Activated CD4-positive, alpha-beta T cell treated with anti-CD3 and anti-CD28 coated beads, Interleukin-2, Interleukin-4, amounts not matched to agents 100 ng/mL and 50 ng/mL, durations not matched to agents 16 hours and 8 hours (primary cell): ENCODE measurements at regions not wholly inside any gene's neighbourhood (a gene's known extent, or its start where the extent isn't known, plus 50 kb on each side); places are given as distances from the start of the nearest gene placed in this dataset.
"Not testable (repeated sequence)": the region's sequence is repeated elsewhere in the genome, so short reads cannot be mapped to it uniquely, and the experiment has no call there.

Experiments
- DNase-seq: peaks from one replicate; pipeline ENCODE4 v3.0.0-alpha.2; 2020; ENCODE audit warnings: low spot score

- no peak for DNase-seq
These were observed 286.6 kb downstream of the COL11A1 start for GRCh38 chr1:102821707-102822106.

- no peak for DNase-seq
These were observed 307.9 kb downstream of the COL11A1 start for GRCh38 chr1:102800406-102800805.

- no peak for DNase-seq
These were observed 308.8 kb downstream of the COL11A1 start for GRCh38 chr1:102799496-102799895.

GRCh38 chr1:102798718-102799117 is 309.6 kb downstream of the COL11A1 start:
- no peak for DNase-seq

GRCh38 chr1:102796429-102796828 is 311.9 kb downstream of the COL11A1 start:
- DNase-seq: no peak

GRCh38 chr1:102790997-102791396 is 317.3 kb downstream of the COL11A1 start:
- DNase-seq: no peak

GRCh38 chr1:102789951-102790350 is 318.4 kb downstream of the COL11A1 start:
- DNase-seq: not testable (repeated sequence)

DNA sequence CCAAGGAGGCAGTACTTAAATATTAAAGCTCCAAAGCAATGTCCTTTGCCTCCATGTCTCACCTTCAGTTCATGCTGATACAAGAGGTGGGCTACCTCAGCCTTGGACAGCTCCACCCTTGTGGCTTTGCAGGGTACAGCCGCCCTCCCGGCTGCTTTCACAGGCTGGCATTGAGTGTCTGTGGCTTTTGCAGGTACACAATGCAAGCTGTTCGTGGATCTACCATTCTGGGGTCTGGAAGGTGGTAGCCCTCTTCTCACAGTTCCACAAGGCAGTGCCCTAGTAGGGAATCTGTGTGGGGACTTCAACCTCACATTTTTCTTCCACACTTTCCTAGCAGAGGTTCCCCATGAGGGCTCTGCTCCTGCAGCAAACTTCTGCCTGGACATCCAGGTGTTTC is 324.8 kb downstream of the COL11A1 start:
- no peak for DNase-seq

DNA sequence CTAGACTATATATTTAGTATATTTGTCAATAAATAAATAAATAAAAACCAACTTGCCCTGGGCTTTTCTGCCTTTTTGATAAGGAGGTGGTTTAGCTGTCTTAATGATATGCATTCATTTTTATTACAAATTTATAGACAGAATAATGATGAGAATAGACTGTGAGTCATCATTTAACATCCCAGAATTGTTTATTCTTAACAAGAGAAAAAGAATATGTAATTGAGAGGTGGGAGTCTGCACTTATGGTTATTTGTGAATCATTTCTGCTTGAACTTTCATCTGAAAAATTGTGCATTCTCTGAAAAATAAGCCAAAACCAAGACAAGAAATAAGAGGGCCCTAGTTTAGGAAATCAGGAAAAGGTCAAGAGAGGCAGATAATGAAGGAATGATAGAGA is 326.2 kb downstream of the COL11A1 start:
- no peak for DNase-seq

DNA sequence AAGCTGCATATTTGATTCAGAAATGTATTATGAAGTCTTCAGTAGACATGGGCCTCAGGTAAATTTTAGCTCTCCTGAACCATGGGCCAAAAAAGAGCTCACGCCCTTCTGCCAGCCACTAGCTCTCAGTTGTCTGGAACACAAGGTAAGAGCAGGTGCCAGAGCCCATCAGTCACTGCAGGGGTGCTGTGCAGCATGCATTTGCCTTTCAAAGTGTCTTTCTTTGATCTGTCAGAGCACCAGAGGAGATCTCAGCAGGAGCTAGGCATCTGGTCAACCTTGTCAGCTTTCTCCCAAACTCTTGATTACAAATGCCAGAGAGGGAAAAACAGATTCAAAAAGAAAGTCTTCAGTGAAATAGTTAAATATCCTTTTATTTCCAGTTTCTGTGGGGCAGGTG is 332.3 kb downstream of the COL11A1 start:
- no peak for DNase-seq

DNA sequence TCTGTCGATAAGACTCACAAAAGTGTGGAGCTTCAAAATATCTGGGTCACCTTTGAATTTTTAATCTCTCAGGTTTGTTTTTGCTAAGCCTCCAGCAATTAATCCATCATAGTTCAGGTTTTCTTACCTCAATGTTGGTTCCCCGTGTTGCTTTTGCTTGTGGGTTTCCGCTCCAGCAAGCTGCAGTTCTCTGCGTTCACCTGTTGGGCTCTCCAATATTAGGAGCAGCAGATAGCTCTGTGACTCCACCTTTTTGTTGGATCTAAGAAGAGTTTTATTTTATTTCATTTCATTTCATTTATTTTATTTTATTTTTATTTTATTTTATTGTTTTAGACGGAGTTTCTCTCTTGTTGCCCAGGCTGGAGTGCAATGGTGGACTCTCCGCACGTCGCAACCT is 335.5 kb downstream of the COL11A1 start:
- DNase-seq: no peak

- no peak for DNase-seq
These were observed 349.9 kb downstream of the COL11A1 start for GRCh38 chr1:102758418-102758817.

DNA sequence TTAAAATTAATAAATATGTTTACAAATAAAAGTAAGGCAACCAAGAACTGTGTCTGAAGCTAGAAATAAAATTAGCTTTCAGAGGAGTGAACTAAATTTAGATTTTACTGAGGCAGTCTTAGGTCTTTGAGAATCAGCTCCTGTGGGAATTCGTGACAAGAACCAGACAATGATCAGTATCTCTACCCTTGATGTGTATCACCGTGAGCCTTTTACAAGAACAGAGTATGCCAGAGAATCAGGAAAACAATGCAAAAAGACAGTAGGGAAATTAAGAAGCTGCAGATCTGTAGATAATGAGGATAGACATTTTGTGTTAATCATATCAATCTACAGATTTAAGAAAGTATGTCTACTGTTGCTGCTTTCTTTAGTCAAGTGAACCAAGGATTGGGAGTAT is 351.0 kb downstream of the COL11A1 start:
- DNase-seq: no peak

DNA sequence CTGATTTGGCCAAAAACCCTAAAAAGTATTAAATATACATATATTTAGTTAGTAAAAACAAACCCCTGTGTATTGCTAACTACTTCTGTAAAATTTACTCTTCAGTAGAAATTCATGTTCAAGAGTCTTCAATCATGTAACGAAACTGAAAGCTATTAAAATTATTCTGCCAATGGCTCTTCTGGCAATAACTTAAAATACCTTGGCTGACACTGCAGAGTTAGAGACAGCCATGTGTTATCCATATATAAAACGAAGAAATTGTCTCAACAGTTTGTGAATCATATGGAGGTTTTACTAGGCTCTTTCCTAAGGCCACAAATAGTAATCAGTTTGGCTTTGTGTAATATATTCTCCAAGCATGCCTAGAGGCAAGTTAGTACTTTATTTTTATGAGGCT is 357.2 kb downstream of the COL11A1 start:
- no peak for DNase-seq

GRCh38 chr1:102742426-102742825 is 365.9 kb downstream of the COL11A1 start:
- DNase-seq: no peak

- no peak for DNase-seq
These were observed 374.7 kb downstream of the COL11A1 start for GRCh38 chr1:102733491-102734236.

- DNase-seq: no peak
These were observed 375.4 kb downstream of the COL11A1 start for GRCh38 chr1:102732927-102733326.

DNA sequence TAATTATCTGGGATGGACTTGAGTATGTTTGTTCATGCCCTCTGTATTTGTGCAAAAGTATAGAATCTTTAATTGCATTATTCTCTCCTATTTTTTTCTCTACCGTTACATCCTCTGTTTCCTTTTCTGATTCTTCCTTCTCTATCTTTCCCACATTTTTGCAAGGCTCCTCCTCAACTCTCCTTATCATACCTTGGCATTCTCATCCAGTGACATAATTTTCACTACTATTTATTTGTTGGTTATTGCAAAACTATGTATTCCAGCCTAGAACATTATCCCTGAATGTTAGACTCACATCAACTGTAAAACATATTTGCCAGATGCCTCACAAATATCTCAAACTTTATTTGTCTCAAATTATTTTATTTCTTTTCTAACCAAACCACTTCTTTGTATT is 381.9 kb downstream of the COL11A1 start:
- DNase-seq: no peak

DNA sequence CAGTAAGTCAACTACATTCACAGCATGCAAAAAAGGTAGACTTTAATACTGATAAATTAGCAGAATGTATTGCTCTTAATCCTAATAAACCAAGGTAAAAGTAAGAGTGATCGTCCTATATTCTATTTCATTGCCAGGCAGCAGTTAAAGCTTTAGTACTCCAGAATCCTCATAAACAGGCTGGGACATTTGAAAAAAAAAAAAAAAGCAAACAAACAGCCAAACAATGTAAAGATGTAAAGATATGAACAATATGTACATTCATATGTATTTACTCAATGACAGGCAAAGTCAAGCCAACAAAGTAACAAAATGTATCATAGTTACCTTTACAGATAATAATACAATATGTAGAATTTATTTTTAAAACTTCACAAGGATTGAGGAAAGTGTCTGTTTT is 383.6 kb downstream of the COL11A1 start:
- DNase-seq: no peak

DNA sequence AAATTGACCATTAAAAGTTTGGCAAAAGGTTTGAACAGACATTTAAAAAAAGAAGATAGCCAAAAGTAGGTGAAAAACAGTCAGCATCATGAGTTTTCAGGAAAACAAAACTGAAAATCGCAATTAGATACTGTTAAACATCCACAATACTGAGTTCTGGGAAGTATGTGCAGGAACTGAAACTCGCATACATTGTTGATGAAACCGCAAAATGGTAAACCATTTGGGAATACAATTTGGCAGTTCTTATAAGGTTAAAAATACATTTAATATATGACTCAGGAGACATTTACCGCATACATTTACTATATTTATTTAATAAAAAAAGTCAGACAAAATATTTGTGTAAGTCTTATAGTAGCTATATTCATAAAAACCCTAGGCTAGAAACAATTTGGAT is 393.2 kb downstream of the COL11A1 start:
- DNase-seq: no peak

- DNase-seq: no peak
These were observed 408.8 kb downstream of the COL11A1 start for GRCh38 chr1:102699524-102699923.

DNA sequence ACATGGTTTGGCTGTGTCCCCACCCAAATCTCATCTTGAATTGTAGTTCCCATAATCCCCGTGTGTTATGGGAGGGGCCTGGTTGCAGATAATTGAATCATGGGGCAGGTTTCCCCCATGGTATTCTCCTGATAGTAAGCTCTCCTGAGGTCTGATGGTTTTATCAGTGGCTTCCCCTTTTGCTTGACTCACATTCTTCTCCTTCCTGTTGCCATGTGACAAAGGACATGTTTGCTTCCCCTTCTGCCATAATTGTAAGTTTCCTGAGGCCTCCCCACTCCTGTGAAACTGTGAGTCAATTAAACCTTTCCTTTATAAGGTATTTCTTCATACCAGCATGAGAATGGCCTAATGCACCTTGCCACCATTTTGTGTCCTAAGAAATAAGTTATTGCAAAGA is 415.0 kb downstream of the COL11A1 start:
- DNase-seq: no peak

DNA sequence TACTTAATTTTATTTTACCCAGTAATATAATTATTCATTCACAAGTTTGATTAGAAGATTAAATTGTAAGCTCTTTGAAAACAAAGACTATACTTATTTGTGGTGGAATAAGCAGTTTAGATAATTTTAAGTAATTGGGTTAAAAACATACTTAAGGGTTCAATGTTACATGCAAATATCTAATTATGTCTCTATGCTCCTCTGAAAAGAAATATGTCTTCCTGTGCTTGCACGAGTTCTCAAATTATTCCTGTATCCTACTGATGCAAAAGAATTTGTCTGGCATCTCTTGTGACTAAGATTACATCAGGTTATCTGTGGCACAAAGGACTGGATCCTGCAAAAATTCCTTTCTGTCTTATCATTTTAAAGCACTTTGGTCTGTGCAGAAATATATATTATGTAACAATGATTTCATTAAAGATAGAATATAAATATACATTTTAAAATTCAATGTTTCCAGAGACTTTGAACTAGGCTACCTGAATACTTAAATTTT is 416.7 kb downstream of the COL11A1 start:
- no peak for DNase-seq

- no peak for DNase-seq
These were observed 420.9 kb downstream of the COL11A1 start for GRCh38 chr1:102687383-102687782.
